ENCODE measurements at regions not wholly inside any gene's neighbourhood (a gene's known extent, or its start where the extent isn't known, plus 50 kb on each side); places are given as distances from the start of the nearest gene placed in this dataset.

DNA sequence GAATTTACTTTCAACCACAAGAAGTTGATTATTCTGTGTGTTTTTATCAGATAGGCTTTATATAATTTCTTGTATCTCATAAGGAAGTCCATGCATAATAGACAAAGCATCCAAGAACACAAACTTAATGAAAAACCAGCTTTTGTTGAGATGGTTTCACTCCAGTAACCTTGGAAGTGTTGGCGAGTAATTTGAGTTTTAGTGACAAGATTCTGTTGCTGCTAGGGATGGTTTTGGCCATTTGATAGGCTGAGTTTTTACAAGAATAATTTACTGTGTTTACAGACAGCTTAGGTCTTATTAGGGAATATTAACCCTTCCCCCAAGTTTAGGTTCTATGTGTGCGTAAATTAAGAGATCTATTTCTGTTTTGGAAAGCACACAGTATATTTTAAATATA is 513.6 kb downstream of the USP25 start (continued):
- TF ChIP-seq, protein P1, sequence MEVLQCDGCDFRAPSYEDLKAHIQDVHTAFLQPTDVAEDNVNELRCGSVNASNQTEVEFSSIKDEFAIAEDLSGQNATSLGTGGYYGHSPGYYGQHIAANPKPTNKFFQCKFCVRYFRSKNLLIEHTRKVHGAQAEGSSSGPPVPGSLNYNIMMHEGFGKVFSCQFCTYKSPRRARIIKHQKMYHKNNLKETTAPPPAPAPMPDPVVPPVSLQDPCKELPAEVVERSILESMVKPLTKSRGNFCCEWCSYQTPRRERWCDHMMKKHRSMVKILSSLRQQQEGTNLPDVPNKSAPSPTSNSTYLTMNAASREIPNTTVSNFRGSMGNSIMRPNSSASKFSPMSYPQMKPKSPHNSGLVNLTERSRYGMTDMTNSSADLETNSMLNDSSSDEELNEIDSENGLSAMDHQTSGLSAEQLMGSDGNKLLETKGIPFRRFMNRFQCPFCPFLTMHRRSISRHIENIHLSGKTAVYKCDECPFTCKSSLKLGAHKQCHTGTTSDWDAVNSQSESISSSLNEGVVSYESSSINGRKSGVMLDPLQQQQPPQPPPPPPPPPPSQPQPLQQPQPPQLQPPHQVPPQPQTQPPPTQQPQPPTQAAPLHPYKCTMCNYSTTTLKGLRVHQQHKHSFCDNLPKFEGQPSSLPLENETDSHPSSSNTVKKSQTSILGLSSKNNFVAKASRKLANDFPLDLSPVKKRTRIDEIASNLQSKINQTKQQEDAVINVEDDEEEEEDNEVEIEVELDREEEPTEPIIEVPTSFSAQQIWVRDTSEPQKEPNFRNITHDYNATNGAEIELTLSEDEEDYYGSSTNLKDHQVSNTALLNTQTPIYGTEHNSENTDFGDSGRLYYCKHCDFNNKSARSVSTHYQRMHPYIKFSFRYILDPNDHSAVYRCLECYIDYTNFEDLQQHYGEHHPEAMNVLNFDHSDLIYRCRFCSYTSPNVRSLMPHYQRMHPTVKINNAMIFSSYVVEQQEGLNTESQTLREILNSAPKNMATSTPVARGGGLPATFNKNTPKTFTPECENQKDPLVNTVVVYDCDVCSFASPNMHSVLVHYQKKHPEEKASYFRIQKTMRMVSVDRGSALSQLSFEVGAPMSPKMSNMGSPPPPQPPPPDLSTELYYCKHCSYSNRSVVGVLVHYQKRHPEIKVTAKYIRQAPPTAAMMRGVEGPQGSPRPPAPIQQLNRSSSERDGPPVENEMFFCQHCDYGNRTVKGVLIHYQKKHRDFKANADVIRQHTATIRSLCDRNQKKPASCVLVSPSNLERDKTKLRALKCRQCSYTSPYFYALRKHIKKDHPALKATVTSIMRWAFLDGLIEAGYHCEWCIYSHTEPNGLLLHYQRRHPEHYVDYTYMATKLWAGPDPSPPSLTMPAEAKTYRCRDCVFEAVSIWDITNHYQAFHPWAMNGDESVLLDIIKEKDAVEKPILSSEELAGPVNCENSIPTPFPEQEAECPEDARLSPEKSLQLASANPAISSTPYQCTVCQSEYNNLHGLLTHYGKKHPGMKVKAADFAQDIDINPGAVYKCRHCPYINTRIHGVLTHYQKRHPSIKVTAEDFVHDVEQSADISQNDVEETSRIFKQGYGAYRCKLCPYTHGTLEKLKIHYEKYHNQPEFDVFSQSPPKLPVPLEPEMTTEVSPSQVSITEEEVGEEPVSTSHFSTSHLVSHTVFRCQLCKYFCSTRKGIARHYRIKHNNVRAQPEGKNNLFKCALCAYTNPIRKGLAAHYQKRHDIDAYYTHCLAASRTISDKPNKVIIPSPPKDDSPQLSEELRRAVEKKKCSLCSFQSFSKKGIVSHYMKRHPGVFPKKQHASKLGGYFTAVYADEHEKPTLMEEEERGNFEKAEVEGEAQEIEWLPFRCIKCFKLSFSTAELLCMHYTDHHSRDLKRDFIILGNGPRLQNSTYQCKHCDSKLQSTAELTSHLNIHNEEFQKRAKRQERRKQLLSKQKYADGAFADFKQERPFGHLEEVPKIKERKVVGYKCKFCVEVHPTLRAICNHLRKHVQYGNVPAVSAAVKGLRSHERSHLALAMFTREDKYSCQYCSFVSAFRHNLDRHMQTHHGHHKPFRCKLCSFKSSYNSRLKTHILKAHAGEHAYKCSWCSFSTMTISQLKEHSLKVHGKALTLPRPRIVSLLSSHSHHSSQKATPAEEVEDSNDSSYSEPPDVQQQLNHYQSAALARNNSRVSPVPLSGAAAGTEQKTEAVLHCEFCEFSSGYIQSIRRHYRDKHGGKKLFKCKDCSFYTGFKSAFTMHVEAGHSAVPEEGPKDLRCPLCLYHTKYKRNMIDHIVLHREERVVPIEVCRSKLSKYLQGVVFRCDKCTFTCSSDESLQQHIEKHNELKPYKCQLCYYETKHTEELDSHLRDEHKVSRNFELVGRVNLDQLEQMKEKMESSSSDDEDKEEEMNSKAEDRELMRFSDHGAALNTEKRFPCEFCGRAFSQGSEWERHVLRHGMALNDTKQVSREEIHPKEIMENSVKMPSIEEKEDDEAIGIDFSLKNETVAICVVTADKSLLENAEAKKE (CRISPR knock-in tag; IDR thresholded peaks at IDR 0.05): no peak
- TF ChIP-seq EZH2 (IDR thresholded peaks at IDR 0.05; ENCODE audit: low read depth, unreplicated experiment): no peak
- TF ChIP-seq, protein P2, sequence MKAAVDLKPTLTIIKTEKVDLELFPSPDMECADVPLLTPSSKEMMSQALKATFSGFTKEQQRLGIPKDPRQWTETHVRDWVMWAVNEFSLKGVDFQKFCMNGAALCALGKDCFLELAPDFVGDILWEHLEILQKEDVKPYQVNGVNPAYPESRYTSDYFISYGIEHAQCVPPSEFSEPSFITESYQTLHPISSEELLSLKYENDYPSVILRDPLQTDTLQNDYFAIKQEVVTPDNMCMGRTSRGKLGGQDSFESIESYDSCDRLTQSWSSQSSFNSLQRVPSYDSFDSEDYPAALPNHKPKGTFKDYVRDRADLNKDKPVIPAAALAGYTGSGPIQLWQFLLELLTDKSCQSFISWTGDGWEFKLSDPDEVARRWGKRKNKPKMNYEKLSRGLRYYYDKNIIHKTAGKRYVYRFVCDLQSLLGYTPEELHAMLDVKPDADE (IDR thresholded peaks at IDR 0.05): no peak
- no peak for TF ChIP-seq CREB1 (CRISPR knock-in tag; IDR thresholded peaks at IDR 0.05; ENCODE audit: low read depth)
- no peak for TF ChIP-seq ZNF114 (CRISPR knock-in tag; IDR thresholded peaks at IDR 0.05)
- TF ChIP-seq, protein P3, sequence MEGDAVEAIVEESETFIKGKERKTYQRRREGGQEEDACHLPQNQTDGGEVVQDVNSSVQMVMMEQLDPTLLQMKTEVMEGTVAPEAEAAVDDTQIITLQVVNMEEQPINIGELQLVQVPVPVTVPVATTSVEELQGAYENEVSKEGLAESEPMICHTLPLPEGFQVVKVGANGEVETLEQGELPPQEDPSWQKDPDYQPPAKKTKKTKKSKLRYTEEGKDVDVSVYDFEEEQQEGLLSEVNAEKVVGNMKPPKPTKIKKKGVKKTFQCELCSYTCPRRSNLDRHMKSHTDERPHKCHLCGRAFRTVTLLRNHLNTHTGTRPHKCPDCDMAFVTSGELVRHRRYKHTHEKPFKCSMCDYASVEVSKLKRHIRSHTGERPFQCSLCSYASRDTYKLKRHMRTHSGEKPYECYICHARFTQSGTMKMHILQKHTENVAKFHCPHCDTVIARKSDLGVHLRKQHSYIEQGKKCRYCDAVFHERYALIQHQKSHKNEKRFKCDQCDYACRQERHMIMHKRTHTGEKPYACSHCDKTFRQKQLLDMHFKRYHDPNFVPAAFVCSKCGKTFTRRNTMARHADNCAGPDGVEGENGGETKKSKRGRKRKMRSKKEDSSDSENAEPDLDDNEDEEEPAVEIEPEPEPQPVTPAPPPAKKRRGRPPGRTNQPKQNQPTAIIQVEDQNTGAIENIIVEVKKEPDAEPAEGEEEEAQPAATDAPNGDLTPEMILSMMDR (conservative IDR thresholded peaks at IDR 0.05; ENCODE audit: low read depth in 2 of 2): no peak
- TF ChIP-seq JUNB (IDR thresholded peaks at IDR 0.05; ENCODE audit: unreplicated experiment): no peak
- TF ChIP-seq NANOG (IDR thresholded peaks at IDR 0.05; ENCODE audit: borderline replicate concordance): no peak
- TF ChIP-seq, protein P4, sequence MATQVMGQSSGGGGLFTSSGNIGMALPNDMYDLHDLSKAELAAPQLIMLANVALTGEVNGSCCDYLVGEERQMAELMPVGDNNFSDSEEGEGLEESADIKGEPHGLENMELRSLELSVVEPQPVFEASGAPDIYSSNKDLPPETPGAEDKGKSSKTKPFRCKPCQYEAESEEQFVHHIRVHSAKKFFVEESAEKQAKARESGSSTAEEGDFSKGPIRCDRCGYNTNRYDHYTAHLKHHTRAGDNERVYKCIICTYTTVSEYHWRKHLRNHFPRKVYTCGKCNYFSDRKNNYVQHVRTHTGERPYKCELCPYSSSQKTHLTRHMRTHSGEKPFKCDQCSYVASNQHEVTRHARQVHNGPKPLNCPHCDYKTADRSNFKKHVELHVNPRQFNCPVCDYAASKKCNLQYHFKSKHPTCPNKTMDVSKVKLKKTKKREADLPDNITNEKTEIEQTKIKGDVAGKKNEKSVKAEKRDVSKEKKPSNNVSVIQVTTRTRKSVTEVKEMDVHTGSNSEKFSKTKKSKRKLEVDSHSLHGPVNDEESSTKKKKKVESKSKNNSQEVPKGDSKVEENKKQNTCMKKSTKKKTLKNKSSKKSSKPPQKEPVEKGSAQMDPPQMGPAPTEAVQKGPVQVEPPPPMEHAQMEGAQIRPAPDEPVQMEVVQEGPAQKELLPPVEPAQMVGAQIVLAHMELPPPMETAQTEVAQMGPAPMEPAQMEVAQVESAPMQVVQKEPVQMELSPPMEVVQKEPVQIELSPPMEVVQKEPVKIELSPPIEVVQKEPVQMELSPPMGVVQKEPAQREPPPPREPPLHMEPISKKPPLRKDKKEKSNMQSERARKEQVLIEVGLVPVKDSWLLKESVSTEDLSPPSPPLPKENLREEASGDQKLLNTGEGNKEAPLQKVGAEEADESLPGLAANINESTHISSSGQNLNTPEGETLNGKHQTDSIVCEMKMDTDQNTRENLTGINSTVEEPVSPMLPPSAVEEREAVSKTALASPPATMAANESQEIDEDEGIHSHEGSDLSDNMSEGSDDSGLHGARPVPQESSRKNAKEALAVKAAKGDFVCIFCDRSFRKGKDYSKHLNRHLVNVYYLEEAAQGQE (IDR thresholded peaks at IDR 0.05; ENCODE audit: unreplicated experiment): no peak
- TF ChIP-seq ZNF331 (CRISPR knock-in tag; IDR thresholded peaks at IDR 0.05; ENCODE audit: low read depth): no peak
- no peak for TF ChIP-seq EZH2phosphoT487 (IDR thresholded peaks at IDR 0.05; ENCODE audit: unreplicated experiment)

Data from GM23338 (cell line).